HG02852 (cell line): ENCODE measurements at regions not wholly inside any gene's neighbourhood (a gene's known extent, or its start where the extent isn't known, plus 50 kb on each side); places are given as distances from the start of the nearest gene placed in this dataset.

Source experiments
- ATAC-seq: cut with Tn5 transposase; IDR thresholded peaks from one replicate; pipeline ENCODE4 v1.9.1; 2021; ENCODE audit warnings: mild to moderate bottlenecking, moderate library complexity; ENCODE audit not compliant: unreplicated experiment

GRCh38 chr9:116090030-116090770 lies 63.4 kb upstream of the PAPPA start:
- no peak for ATAC-seq

- no peak for ATAC-seq
Measured at GRCh38 chr9:116094846-116095245, 58.7 kb upstream of the PAPPA start.

GRCh38 chr9:116095403-116095802 lies 58.2 kb upstream of the PAPPA start:
- ATAC-seq = no peak

GRCh38 chr9:116096046-116096445 lies 57.5 kb upstream of the PAPPA start:
- no peak for ATAC-seq

GRCh38 chr9:116096853-116097252 lies 56.7 kb upstream of the PAPPA start:
- ATAC-seq = no peak

GRCh38 chr9:116098476-116098875 lies 55.1 kb upstream of the PAPPA start:
- no peak for ATAC-seq

- ATAC-seq = no peak
Measured at GRCh38 chr9:116099821-116100220, 53.8 kb upstream of the PAPPA start.

- ATAC-seq = no peak
Measured at GRCh38 chr9:116100711-116101121, 52.9 kb upstream of the PAPPA start.

DNA sequence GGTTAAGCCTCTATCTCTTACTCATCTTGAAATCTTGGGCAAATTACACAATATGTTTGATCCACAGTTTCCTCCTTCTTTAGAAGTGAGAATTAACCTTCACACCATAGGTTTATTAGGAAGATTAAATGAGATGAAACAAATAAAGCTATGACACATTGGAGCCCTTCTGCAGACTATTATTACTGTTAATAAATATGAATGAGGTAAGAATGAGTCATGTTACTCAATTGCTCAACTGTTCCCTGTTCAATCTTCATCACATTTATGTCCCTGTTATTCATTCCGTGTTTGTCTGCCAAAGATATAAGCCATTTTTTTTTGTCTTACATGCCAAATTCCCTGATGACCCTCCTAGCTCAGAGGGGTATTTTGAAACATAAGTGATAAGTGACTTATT lies 52.1 kb upstream of the PAPPA start:
- no peak for ATAC-seq

- ATAC-seq = no peak
Measured at GRCh38 chr9:116102596-116102995, 51.0 kb upstream of the PAPPA start.
